GM13976 (cell line): ENCODE measurements at regions not wholly inside any gene's neighbourhood (a gene's known extent, or its start where the extent isn't known, plus 50 kb on each side); places are given as distances from the start of the nearest gene placed in this dataset.

Experiments
- DNase-seq: peaks from one replicate; pipeline ENCODE4 v3.0.0; 2012; ENCODE audit warnings: low spot score
- in situ Hi-C: fragments of 300-500 bp; cut with MboI; formaldehyde crosslinking; loops from one replicate; pipeline ENCODE4 v1.12.0; 2022; ENCODE audit warnings: low sequenced_read_pairs, mixed read lengths, inconsistent platforms; ENCODE audit not compliant: unreplicated experiment
- TF ChIP-seq, protein P1 (sequence below): IDR thresholded peaks from 2 replicates; pipeline ENCODE4 v1.5.1; 2012; ENCODE audit warnings: borderline replicate concordance, mild to moderate bottlenecking; ENCODE audit not compliant: insufficient read depth; ENCODE audit errors: extremely low read depth, missing control alignments, control extremely low read depth

DNA sequence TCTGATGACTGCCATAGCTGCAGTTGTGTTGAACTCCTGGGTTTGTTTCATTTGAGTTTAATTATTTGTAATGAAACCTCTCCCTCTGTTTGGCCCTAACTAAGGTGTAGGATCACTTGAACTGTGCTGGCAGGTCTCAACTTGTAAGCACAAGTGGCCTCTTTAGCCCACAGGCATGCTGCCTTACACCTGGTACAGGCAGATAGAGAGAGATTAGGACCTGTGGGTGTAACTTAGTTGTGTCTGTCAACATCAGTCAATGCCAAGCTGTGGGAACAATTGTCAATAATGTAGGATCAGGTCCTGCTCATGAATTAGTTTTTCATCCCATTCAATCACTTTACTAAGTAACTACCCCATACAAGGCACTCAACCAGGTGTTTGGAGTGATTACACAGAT lies 263.0 kb upstream of the G2E3 start:
- no peak for DNase-seq
- TF ChIP-seq, protein P1, sequence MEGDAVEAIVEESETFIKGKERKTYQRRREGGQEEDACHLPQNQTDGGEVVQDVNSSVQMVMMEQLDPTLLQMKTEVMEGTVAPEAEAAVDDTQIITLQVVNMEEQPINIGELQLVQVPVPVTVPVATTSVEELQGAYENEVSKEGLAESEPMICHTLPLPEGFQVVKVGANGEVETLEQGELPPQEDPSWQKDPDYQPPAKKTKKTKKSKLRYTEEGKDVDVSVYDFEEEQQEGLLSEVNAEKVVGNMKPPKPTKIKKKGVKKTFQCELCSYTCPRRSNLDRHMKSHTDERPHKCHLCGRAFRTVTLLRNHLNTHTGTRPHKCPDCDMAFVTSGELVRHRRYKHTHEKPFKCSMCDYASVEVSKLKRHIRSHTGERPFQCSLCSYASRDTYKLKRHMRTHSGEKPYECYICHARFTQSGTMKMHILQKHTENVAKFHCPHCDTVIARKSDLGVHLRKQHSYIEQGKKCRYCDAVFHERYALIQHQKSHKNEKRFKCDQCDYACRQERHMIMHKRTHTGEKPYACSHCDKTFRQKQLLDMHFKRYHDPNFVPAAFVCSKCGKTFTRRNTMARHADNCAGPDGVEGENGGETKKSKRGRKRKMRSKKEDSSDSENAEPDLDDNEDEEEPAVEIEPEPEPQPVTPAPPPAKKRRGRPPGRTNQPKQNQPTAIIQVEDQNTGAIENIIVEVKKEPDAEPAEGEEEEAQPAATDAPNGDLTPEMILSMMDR: no peak

GRCh38 chr14:30296931-30297405 lies 262.0 kb upstream of the G2E3 start:
- in situ Hi-C loops: no loop called here
- TF ChIP-seq, protein P1: no peak
- DNase-seq: no peak

More for the DNA sequence above, 263.0 kb upstream of the G2E3 start:
- in situ Hi-C loops: no loop called here

GRCh38 chr14:30297876-30298795 lies 260.8 kb upstream of the G2E3 start:
- in situ Hi-C loops: no loop called here
- DNase-seq: no peak
- TF ChIP-seq, protein P1: no peak

DNA sequence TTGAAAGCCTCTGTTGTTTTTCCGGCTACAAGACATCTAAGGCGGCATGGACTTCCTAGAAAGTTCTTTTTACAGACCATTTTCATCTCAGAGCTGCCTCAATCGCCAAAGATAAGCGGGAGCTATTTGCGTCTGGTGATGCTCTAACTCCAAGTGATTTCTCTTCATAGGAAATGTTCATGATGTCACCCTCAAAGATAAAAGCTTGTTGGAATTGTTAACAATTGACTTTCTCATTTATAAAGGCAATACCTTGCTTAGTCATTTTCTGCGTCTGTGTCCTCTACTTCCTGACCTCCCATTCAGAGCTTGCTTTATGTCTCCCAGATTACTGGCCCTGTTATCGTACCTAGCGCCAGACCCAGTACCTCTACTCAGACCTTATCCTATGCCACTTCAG lies 259.0 kb upstream of the G2E3 start:
- TF ChIP-seq, protein P1: no peak
- no peak for DNase-seq
- in situ Hi-C loops: no loop called here

GRCh38 chr14:30303350-30303749 lies 255.6 kb upstream of the G2E3 start:
- TF ChIP-seq, protein P1: no peak
- in situ Hi-C loops: no loop called here
- no peak for DNase-seq

DNA sequence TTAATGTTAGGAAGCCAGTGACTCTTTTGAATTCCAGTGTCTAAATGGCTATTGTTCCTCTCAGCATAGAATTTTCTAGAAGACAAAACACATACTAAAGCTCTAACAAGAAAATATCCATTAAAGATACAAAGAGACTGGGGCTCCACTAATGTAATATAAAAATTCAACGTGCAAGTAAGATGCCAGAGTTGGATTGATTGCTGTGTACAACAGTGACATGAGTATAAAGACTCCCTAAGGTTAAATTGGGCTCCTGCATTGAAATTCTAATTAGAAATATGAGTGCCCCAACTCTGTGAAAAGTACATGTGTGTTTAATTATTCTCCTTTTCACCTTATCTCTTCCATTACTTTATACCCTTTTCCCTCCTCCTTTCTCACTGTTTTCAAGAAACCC lies 253.6 kb upstream of the G2E3 start:
- TF ChIP-seq, protein P1: no peak
- DNase-seq: no peak
- in situ Hi-C loops: no loop called here
